ENCODE measurements at regions not wholly inside any gene's neighbourhood (a gene's known extent, or its start where the extent isn't known, plus 50 kb on each side); places are given as distances from the start of the nearest gene placed in this dataset.

DNA sequence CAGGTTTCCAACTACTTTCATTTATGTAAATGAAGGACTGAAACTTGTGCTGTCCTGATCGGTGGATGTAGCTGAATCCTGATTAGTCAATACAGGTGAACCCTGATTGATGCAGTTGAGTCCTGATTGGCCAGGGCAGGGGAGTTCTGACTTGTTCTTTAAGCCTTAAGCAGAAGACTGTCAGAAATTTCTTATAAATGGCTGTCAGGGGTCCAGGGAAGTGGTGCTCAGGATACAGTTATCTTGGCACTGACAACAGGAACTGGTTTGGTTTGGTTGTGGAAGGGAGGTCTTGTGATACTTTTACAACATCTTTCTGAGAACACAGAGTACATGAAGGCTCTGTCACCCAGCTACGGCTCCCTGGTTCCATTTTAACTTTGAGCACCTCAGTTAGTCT, 132.1 kb downstream of the KCNJ12 start:
- Histone ChIP-seq H3K14ac (ENCODE audit: insufficient read length) (no peak overlapping the region), H4K20me1 (replicated peaks in 1 of 2; ENCODE audit: control insufficient read depth in 1 of 2, insufficient read depth in 2 of 2, low read length in 2 of 2) (no peaks in the 10 kb centered on the region), H2BK20ac (ENCODE audit: low read length) (no peak overlapping the region), H3K4ac (replicated peaks; ENCODE audit: insufficient read length, low read depth, low read length) (no peak overlapping the region), H2AK5ac (ENCODE audit: low read depth, low read length) (no peak overlapping the region), H4K91ac (replicated peaks; ENCODE audit: insufficient read length, low read length) (no peak overlapping the region), H3K27ac (ENCODE audit: low read depth, low read length) (no peak overlapping the region), H2AFZ (ENCODE audit: low read length) (no peak overlapping the region), H3K36me3 (ENCODE audit: control insufficient read depth in 2 of 4, insufficient read depth in 4 of 4, low read length in 3 of 4) (no peaks in the 10 kb centered on the region), H2BK120ac (replicated peaks; ENCODE audit: low read depth, low read length) (no peak overlapping the region), H3K4me2 (ENCODE audit: insufficient read depth in 1 of 2, low read depth in 2 of 2, low read length in 2 of 2) (no peak overlapping the region), H3K9ac (replicated peaks in 1 of 4; ENCODE audit: extremely low read depth in 1 of 4, low read depth in 3 of 4, low read length in 3 of 4) (no peak overlapping the region), H3K4me3 (ENCODE audit: extremely low read depth in 1 of 4, insufficient read depth in 2 of 4, low read depth in 3 of 4, low read length in 4 of 4) (no peak overlapping the region), H3K9me3 (ENCODE audit: insufficient read depth in 2 of 2, low read depth in 1 of 2, low read length in 1 of 2) (no peaks in the 10 kb centered on the region; a peak in 1 of 4 replicates), H3K18ac (ENCODE audit: extremely low read depth, low read length) (no peak overlapping the region), H2BK5ac (ENCODE audit: low read depth, low read length) (no peak overlapping the region), H3K79me1 (ENCODE audit: low read depth, low read length) (no peaks in the 10 kb centered on the region), H3K27me3 (replicated peaks in 1 of 4; ENCODE audit: control insufficient read depth in 3 of 4, extremely low read depth in 1 of 4, insufficient read depth in 3 of 4, low read length in 3 of 4) (peaks cover 2 to 20% (median 11%) of the 10 kb centered on the region in 4 experiments), H3K4me1 (replicated peaks in 1 of 4; ENCODE audit: control insufficient read depth in 3 of 4, insufficient read depth in 4 of 4, low read length in 3 of 4) (peaks cover 0 to 6% (median 2%) of the 10 kb centered on the region in 4 experiments; a peak in 3 of 7 replicates), H3K23ac (ENCODE audit: insufficient read length) (no peak overlapping the region), H3K79me2 (ENCODE audit: control insufficient read depth in 1 of 2, insufficient read depth in 2 of 2, low read length in 2 of 2) (no peaks in the 10 kb centered on the region), H2BK15ac (ENCODE audit: low read length) (no peak overlapping the region), H4K5ac (ENCODE audit: insufficient read length, low read depth, low read length) (no peak overlapping the region), H4K8ac (ENCODE audit: extremely low read depth, insufficient read depth, low read length) (no peak overlapping the region), H3K56ac (replicated peaks; ENCODE audit: insufficient read length, low read depth, low read length) (no peak overlapping the region), H2BK12ac (ENCODE audit: low read depth, low read length) (no peak overlapping the region), H3K23me2 (ENCODE audit: low read depth, low read length) (no peaks in the 10 kb centered on the region)
- ChIA-PET CTCF (ENCODE audit: partially characterized antibody) (interaction anchor here (1.2 to 1.5 kb wide), 2 partner anchors 44 to 51 kb away, joined by 3 to 6 read pairs; no protein-coding TSS in a partner anchor), POLR2A (ENCODE audit: partially characterized antibody) (no interaction called here)
- DNase-seq (ENCODE audit: low read depth in 1 of 2, low spot score in 2 of 2) (no peak), FAIRE-seq (no peak)
- 90% methylated on average over 2 of the region's 2 CpGs; no CpG with 5 or more reads in 1 of the 2 experiments for WGBS, 2 experiments (ENCODE audit: extremely low coverage in 1 of 2, insufficient coverage in 1 of 2, insufficient read length in 1 of 2, insufficient replicate concordance in 2 of 2, low coverage in 1 of 2, low lambda C conversion rate in 2 of 2, missing lambda C conversion rate in 1 of 2)
- TF ChIP-seq GTF2F1 (IDR thresholded peaks at IDR 0.05; ENCODE audit: borderline replicate concordance, low read depth, low read length) (no peak), TEAD4 (IDR thresholded peaks at IDR 0.05; ENCODE audit: low read depth, low read length) (no peak), KDM4A (IDR thresholded peaks at IDR 0.05; ENCODE audit: low read depth, low read length, severe bottlenecking) (no peak), ZNF274 (IDR thresholded peaks at IDR 0.05; ENCODE audit: borderline replicate concordance, extremely low read depth, low read length) (no peak), RFX5 (IDR thresholded peaks at IDR 0.05; ENCODE audit: borderline replicate concordance, low read depth, low read length) (no peak), EZH2 (IDR thresholded peaks at IDR 0.05; ENCODE audit: low read depth, low read length, severe bottlenecking) (no peak), HDAC6 (IDR thresholded peaks at IDR 0.05; ENCODE audit: low read depth, low read length) (no peak), ASH2L (IDR thresholded peaks at IDR 0.05; ENCODE audit: low read length) (no peak), CREB1 (IDR thresholded peaks at IDR 0.05) (no peak), KDM1A (IDR thresholded peaks at IDR 0.05; ENCODE audit: borderline replicate concordance, low read length) (no peak), FOSL1 (IDR thresholded peaks at IDR 0.05; ENCODE audit: insufficient read depth, low read depth, low read length) (no peak), CHD1 (IDR thresholded peaks at IDR 0.05; ENCODE audit: low read depth, low read length) (no peak)
- TF ChIP-seq, protein P1, sequence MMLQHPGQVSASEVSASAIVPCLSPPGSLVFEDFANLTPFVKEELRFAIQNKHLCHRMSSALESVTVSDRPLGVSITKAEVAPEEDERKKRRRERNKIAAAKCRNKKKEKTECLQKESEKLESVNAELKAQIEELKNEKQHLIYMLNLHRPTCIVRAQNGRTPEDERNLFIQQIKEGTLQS (IDR thresholded peaks at IDR 0.05; ENCODE audit: insufficient read depth, low read depth, low read length), result no peak
